Mucosa of descending colon (tissue), 3 donors: ENCODE measurements at regions not wholly inside any gene's neighbourhood (a gene's known extent, or its start where the extent isn't known, plus 50 kb on each side); places are given as distances from the start of the nearest gene placed in this dataset.

Source experiments
- ATAC-seq: fragments of 200-7000 bp; cut with Tn5 transposase; one replicate; pipeline ENCODE4 v1.9.1; 2020; ENCODE audit warnings: mild to moderate bottlenecking, moderate library complexity
- DNase-seq, 3 donors: peaks; one replicate each; pipeline ENCODE4 v3.0.0-alpha.2; 2020
- H3K36me3 ChIP-seq: fragments of 200-600 bp; one replicate; pipeline ENCODE4 v1.8.0; 2021; ENCODE audit warnings: low read depth, mild to moderate bottlenecking
- H3K4me1 ChIP-seq: fragments of 200-600 bp; one replicate; pipeline ENCODE4 v1.8.0; 2021; ENCODE audit warnings: low read depth, mild to moderate bottlenecking
- H3K4me3 ChIP-seq: fragments of 200-600 bp; one replicate; pipeline ENCODE4 v1.8.0; 2021; ENCODE audit warnings: mild to moderate bottlenecking
- H3K9me3 ChIP-seq: fragments of 200-600 bp; one replicate; pipeline ENCODE4 v1.8.0; 2021; ENCODE audit warnings: mild to moderate bottlenecking
- CTCF ChIP-seq: fragments of 200-600 bp; IDR thresholded peaks from one replicate; pipeline ENCODE4 v1.8.0; 2022; ENCODE audit warnings: antibody characterized with exemption, mild to moderate bottlenecking
- intact Hi-C, 2 donors: fragments of 100-400 bp; cut with DNase I in 1 of 2; cut with micrococcal nuclease in 1 of 2; formaldehyde crosslinking; loops; one replicate each; pipeline versions ENCODE4 v1.11.0 to v1.11.1; 2022; cut with DNase I, micrococcal nuclease
- donor health status: DM: no; HTN: no; CAD: no; lungs with moderate emphysema.
- donor health status: DM: no; HTN: no; CAD: no.
- donor health status: DM: no; HTN: yes; CAD: no.

GRCh38 chr10:6637053-6637452 lies 57.0 kb upstream of the PRKCQ start:
- ATAC-seq (no peak), DNase-seq (no peak)
- Histone ChIP-seq H3K36me3 (no peaks in the 10 kb centered on the region), H3K4me3 (no peak overlapping the region), H3K9me3 (no peaks in the 10 kb centered on the region), H3K4me1 (no peaks in the 10 kb centered on the region)
- TF ChIP-seq CTCF: no peak
- intact Hi-C loops: no loop called here

GRCh38 chr10:6635784-6636183 lies 55.7 kb upstream of the PRKCQ start:
- Histone ChIP-seq H3K4me3 (no peak overlapping the region), H3K4me1 (no peaks in the 10 kb centered on the region), H3K9me3 (no peaks in the 10 kb centered on the region), H3K36me3 (no peaks in the 10 kb centered on the region)
- no peak for TF ChIP-seq CTCF
- ATAC-seq (no peak), DNase-seq (no peak)
- intact Hi-C loops: no loop called here
